ENCODE measurements at regions not wholly inside any gene's neighbourhood (a gene's known extent, or its start where the extent isn't known, plus 50 kb on each side); places are given as distances from the start of the nearest gene placed in this dataset.
A peak's percentile ranks its signal among the peaks of the same experiment; 100 is the strongest.
"Not testable (repeated sequence)": the region's sequence is repeated elsewhere in the genome, so short reads cannot be mapped to it uniquely, and the experiment has no call there.

DNA sequence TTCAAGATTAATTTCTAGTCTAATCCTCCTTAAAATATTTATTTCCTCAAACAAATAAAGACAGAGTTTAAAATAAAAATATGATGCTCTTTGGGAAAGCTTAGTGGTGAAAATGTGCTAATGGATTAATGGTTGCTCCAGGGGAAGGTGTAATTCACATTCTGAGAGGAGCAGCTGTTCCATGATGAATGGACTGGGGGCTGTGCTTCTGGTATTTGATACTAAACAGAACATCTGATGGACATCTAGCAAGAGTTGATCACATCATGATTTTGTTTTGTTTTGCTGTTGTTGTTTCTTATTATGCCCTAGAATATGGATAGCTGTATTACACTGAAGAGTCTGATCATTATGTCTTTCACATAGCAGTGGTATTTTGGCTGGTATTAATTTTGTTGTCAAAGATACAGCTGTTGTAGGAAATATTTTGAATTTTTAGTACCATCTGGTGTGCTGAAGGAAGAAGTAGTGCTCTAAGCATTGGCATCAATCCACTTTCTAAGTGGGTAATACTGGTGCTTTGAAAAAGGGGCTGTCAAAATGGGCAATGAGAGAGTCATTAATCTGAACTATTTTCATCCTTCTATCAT lies 296.4 kb downstream of the ADAMTS20 start:
- DNase-seq (ENCODE audit: low read depth in 2 of 2), result no peak

DNA sequence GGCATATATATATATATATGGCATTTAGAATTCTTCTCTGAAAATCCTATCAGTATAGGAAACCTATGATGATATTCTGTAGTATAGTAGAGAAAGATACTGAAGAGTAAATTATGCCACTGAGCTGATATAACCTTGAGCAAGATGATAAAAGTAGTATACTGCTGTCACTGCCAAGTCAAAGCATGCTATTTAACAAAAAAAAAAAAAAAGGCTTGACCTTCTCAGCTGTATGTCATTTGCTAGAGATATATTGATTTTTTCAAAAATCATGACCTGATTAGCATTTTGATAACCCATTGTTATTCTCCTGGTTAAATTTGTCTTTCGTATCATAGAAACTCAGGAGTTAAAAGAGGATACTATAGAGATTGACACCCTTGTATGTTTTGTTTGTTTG lies 299.4 kb downstream of the ADAMTS20 start:
- DNase-seq (ENCODE audit: low read depth in 2 of 2), result no peak

- no peak for DNase-seq (ENCODE audit: low read depth in 2 of 2)
These were observed 306.1 kb downstream of the ADAMTS20 start for GRCh38 chr12:43245947-43246346.

DNA sequence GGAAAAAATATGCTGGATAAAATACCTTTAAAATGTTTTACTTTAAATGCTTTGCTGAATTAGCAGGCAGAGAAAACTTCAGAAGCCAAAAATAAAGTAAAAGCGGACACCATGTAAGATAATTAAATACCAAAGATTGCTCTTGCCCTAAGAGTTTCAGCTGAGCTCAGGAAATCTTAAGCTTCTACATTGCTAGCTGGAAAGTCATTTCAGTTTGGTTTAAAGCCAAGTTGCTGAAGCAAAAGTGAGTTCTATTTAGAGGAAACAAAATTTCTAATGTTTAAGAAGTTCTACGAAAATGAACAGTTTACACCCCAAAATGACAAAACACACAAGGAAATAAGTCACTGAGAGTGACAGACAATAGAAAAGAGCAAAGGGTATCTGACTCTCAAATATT lies 310.0 kb downstream of the ADAMTS20 start:
- no peak for DNase-seq (ENCODE audit: low read depth in 2 of 2)

DNA sequence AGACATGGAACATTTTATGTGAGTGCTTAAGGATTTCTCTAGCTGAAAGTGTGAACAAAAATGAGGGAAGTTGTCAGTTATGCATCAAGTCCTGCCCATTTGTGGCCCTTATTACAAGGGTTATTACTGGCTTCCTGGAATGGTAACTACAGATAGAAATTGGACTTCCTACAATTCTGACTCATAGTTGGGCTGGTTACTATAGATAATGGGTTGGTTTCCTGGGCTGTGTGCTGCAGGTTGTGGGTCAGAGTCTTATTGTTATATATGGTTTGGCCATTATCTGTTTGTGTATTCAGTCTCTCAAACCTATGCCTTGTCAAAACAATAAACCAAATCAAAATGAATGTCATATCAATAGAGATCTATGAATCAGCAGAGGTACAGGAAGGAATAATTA lies 313.7 kb downstream of the ADAMTS20 start:
- peak; percentile 29 to 71 for DNase-seq (ENCODE audit: low read depth in 2 of 2)

GRCh38 chr12:43237238-43237879 lies 314.6 kb downstream of the ADAMTS20 start:
- no peak for DNase-seq (ENCODE audit: low read depth in 2 of 2)

DNA sequence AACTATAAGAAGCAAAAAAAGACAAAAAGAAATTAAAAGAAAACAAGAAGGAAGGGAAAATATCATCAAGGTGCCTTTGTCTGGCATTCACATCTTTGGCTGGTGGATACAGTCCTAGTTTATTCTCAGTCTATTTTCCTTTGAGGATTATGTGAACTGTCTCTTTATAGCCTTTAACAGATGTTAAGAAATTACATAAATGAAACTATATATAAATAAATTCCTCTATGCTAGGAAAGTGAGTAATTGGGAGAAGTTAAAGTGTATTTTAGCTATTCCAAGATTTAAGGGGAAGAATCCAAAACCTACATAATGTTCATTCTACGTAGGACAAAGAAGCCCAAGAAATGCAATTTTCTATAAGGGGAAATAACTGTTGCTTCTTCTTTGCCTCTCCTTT lies 316.3 kb downstream of the ADAMTS20 start:
- DNase-seq (ENCODE audit: low read depth in 2 of 2), result no peak

GRCh38 chr12:43233861-43234260 lies 318.1 kb downstream of the ADAMTS20 start:
- no peak for DNase-seq (ENCODE audit: low read depth in 2 of 2)

DNA sequence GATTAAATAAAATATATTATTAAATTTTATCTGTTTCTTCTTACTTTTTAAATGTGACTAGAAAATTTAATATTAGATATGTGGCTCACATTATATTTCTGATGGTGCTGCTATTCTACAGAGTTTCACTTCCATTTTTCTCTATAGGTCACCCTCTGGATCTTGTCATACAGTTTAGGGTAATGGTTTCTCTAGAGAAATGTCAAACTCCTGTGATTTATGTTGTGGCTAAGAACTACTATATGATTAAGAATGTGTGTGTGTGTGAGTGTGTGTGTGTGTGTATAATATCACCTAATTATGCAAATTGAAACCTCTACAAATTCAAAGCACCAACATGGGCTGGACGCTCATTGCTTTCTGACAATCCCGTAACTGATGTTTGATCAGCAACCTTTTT lies 325.9 kb downstream of the ADAMTS20 start:
- DNase-seq (ENCODE audit: low read depth in 2 of 2), result no peak

DNA sequence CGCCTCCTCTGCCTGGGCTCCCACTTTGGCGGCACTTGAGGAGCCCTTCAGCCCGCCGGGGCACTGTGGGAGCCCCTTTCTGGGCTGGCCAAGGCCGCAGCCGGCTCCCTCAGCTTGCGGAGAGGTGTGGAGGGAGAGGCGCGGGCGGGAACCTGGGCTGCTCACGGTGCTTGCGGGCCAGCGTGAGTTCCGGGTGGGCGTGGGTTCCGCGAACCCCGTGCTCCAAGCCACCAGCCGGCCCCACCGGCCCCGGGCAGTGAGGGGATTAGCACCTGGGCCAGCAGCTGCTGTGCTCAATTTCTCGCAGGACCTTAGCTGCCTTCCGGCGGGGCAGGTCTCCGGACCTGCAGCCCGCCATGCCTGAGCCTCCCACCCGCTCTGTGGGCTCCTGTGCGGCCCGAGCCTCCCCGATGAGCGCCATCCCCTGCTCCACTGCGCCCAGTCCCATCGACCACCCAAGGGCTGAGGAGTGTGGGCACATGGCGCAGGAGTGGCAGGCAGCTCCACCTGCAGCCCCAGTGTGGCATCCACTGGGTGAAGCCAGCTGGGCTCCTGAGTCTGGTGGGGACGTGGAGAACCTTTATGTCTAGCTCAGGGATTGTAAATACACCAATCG lies 327.7 kb downstream of the ADAMTS20 start:
- DNase-seq (ENCODE audit: low read depth in 2 of 2), result not testable (repeated sequence)

- no peak for DNase-seq (ENCODE audit: low read depth in 2 of 2)
These were observed 329.2 kb downstream of the ADAMTS20 start for GRCh38 chr12:43222796-43223195.

DNA sequence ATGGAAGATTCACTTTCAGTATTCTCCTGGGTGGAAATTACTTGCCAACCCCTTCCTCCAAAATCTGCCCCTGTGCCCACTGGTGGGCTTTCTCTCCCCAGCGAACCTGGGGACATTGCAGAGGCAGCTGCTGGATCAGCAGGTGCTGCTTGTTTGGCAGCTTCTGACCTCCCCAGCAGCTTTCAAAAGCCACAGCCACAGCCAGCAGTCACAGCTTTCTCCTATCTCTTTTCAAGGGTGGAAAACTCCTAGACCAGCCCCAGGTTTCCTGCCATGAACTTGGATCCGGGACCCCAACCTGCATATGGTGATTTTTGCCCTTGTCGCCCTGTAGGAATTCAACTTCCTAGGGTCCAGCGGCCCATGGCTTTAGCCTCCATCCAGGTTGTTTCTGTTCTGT lies 330.8 kb downstream of the ADAMTS20 start:
- no peak for DNase-seq (ENCODE audit: low read depth in 2 of 2)

- no peak for DNase-seq (ENCODE audit: low read depth in 2 of 2)
These were observed 335.5 kb downstream of the ADAMTS20 start for GRCh38 chr12:43216490-43216889.

- no peak for DNase-seq (ENCODE audit: low read depth in 2 of 2)
These were observed 337.8 kb downstream of the ADAMTS20 start for GRCh38 chr12:43214166-43214565.

- DNase-seq (ENCODE audit: low read depth in 2 of 2), result no peak
These were observed 338.4 kb downstream of the ADAMTS20 start for GRCh38 chr12:43213608-43214007.

DNA sequence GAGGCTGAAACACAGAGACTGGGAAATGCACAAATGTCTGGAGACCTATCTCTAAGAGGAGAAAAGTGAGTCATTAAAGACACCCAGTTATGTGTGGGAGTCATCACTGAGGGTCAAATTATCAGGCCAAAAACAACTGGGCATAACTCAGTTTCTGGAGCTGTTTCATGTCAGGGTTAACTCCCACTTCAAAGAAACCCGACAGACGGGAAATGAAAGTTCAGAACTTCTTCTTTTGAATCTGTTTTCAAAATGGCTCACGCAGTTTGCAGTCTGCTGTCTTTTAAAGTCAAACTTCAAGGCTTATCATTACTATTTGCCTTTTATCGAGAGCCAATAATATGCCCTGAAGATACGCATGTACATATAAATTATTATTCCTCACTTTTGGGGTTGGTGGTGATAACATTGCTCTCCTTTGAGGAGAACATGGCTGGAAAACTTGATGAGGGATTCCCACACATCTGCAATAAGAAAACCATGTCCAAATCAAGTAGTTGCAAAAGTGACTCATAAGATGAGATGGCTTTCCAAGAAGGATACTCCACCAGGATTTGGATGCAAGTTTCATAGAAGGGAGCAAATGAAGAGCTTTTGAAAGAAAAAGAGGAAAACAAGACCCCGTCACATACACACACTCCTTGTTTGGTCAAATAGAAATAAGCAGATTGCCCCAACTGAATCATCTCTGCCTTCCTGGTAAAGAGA lies 341.4 kb downstream of the ADAMTS20 start:
- DNase-seq (ENCODE audit: low read depth in 2 of 2), result no peak

- DNase-seq (ENCODE audit: low read depth in 2 of 2), result no peak
These were observed 343.4 kb downstream of the ADAMTS20 start for GRCh38 chr12:43208627-43209026.

- no peak for DNase-seq (ENCODE audit: low read depth in 2 of 2)
These were observed 343.8 kb downstream of the ADAMTS20 start for GRCh38 chr12:43208221-43208620.

DNA sequence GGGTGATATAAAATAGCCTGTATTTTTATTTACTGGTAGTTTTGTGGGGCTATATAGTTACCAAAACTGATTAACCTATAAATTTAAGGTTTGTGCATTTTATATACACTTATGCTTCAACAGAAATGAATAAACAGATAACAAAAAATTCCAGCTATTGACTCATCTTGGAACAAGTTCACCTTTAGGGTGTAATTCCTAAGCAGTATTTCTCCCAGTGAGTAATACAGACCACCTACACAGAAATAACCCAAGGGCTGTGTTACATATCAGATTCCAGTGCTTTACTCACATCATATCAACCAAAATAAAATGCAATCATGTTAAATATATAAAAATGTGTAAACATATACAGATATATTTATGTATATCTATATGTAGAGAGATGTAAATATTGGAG lies 345.6 kb downstream of the ADAMTS20 start:
- no peak for DNase-seq (ENCODE audit: low read depth in 2 of 2)

GRCh38 chr12:43198608-43199007 lies 353.4 kb downstream of the ADAMTS20 start:
- DNase-seq (ENCODE audit: low read depth in 2 of 2), result no peak

DNA sequence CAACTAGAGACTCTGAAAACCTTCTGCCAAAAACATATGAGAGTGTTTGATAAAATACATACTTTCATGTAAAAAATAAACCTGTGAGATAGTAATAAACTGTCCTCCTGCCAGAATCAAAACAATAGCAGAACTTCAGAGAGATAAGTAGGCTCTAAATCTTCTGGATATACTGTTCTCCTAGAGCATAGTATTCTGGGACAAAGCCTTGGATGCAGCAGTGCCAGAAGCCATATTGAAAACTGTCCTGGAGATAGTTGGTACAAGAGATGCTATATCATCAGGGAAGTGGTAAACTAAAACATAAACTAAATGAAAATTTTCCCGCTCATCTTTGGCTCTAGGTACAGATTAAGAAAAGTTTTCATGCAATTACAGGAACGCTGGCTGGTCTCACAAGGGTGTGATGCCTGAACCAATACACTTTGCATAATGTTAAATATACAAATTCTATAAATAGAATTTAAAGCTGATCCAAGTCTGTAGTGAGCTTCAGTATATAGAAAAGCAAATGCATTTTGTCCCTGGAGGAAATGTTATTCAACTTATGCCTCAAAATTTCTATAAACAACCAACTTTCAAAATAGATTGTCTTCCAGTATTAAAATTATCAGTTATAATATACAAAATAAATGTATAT lies 355.6 kb downstream of the ADAMTS20 start:
- DNase-seq (ENCODE audit: low read depth in 2 of 2), result no peak

DNA sequence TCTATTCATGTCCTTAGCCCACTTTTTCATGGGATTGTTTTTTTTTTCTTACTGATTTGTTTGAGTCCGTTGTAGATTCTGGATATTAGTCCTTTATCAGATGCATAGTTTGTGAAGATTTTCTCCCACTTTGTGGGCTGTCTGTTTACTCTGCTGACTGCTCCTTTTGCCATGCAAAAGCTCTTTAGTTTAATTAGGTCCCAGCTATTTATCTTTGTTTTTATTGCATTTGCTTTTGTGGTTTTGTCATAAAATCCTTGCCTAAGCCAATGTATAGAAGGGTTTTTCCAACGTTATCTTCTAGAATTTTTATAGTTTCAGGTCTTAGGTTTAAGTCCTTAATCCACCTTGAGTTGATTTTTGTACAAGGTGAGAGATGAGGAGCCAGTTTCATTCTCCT lies 358.9 kb downstream of the ADAMTS20 start:
- DNase-seq (ENCODE audit: low read depth in 2 of 2), result not testable (repeated sequence)

Measured in lung microvascular endothelial cell (primary cell).